Keratinocyte (primary cell): ENCODE measurements at regions not wholly inside any gene's neighbourhood (a gene's known extent, or its start where the extent isn't known, plus 50 kb on each side); places are given as distances from the start of the nearest gene placed in this dataset.

Source experiments
- CTCF ChIP-seq, 3 experiments: IDR thresholded peaks in 1 of 3; conservative IDR thresholded peaks in 1 of 3; optimal IDR thresholded peaks in 1 of 3; 2 replicates in 2 of 3; 3 replicates in 1 of 3; pipeline versions ENCODE3 to v1.5.1; 2011; ENCODE audit warnings: low read length in 3 of 3, mild to moderate bottlenecking in 3 of 3, moderate library complexity in 2 of 3, control low read depth in 1 of 3, inconsistent platforms in 1 of 3; ENCODE audit not compliant: insufficient read depth in 2 of 3; ENCODE audit errors: extremely low read depth in 1 of 3
- EZH2 ChIP-seq: IDR thresholded peaks from one replicate; pipeline ENCODE4 v1.6.1; 2012; ENCODE audit warnings: inconsistent platforms, mild to moderate bottlenecking, low read length, moderate library complexity

DNA sequence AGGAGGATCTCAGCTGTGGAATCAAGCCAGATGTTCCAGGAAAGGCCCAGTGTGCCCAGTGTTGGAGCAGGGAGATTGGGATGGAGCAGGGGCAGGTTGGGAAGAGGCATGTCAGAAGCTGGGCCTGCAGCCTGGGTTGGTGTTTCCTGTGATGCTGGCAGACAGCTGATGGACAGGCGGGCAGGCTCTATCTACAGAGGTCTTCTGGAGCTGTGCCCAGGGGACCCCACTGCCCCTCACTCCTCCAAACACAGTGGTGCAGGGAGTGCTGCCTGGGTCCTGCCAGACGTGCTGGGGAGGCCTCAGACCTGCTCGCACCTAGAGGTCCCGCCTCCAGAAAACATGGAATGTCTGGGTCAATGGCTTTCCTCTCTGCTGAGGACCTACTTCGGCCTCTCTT lies 182.9 kb upstream of the TCERG1L start:
- no peak for TF ChIP-seq CTCF (optimal IDR thresholded peaks at IDR 0.05 in 1 of 3, IDR thresholded peaks at IDR 0.05 in 1 of 3, conservative IDR thresholded peaks at IDR 0.05 in 1 of 3; ENCODE audit: extremely low read depth in 1 of 3, insufficient read depth in 2 of 3, low read length in 3 of 3)
- TF ChIP-seq EZH2: no peak
